A204.1 (cell line): ENCODE measurements at regions not wholly inside any gene's neighbourhood (a gene's known extent, or its start where the extent isn't known, plus 50 kb on each side); places are given as distances from the start of the nearest gene placed in this dataset.
"Not testable (repeated sequence)": the region's sequence is repeated elsewhere in the genome, so short reads cannot be mapped to it uniquely, and the experiment has no call there.

Source experiments
- FAIRE-seq: peaks from 2 replicates; lab custom pipeline; 2012; peaks lifted over from hg19 to GRCh38; lab: Jason Lieb, UNC

GRCh38 chrX:114272096-114272686 lies 311.7 kb upstream of the HTR2C start:
- no peak for FAIRE-seq

DNA sequence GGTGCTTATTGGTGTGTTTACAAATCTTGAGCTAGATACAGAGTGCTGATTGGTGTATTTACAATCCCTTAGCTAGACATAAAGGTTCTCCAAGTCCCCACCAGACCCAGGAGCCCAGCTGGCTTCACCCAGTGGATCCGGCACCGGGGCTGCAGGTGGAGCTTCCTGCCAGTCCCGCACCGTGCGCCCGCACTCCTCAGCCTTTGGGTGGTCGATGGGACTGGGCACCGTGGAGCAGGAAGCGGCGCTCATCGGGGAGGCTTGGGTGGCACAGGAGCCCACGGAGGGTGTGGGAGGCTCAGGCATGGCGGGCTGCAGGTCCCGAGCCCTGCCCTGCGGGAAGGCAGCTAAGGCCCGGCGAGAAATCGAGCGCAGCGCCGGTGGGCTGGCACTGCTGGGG lies 313.5 kb upstream of the HTR2C start:
- FAIRE-seq = not testable (repeated sequence)

DNA sequence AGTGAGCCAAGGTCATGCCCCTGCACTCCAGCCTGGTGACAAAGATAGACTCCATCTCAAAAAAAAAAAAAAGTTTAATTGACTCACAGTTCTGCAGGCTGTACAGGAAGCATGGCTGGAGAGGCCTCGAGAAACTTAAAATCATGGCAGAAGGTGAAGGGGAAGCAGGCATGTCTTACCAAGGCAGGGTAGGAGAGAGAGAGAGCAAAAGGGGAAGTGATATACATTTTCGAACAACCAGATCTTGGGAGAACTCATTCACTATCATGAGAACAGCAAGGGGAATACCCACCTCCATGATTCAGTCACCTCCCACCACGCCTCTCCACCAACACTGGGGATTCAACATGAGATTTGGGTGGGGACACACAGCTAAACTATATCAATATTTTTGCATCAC lies 315.2 kb upstream of the HTR2C start:
- no peak for FAIRE-seq

DNA sequence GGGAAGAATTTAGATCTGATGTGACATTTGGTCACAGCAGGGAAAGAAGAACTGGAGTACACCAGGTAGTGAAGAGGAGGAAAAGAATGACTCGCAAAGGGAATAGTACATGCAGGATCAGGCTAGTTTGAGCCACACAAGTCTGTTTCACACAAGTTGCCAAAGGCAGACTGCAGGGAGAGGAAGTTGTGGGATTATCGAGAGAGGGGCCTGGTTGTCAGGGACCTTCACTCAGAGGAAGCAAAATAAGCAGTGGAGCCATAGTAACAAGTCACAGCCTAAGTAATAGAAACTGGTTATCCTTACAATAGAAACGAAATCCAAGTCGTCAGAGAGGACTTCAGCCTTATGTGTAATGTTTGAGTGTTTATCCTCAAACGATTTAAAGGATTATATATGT lies 316.7 kb upstream of the HTR2C start:
- no peak for FAIRE-seq

DNA sequence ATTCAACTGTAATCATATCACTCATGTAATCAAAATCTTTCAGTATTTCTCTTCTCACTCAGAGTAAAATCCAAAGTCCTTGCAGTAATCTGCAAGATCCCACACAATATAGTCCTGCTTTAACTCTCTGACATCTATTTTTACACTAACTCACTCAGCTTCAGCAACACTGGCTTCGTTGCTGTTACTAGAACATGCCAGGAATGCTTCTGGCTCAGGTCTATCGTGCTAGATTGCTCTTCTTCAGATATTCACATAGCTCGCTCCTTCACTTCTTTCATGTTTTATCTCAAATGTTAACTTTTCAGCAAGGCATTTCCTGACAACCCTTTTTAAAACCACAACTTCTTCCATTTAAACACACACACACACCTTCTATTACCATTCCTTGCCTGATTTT lies 331.7 kb upstream of the HTR2C start:
- no peak for FAIRE-seq

GRCh38 chrX:114251575-114251974 lies 332.3 kb upstream of the HTR2C start:
- no peak for FAIRE-seq

DNA sequence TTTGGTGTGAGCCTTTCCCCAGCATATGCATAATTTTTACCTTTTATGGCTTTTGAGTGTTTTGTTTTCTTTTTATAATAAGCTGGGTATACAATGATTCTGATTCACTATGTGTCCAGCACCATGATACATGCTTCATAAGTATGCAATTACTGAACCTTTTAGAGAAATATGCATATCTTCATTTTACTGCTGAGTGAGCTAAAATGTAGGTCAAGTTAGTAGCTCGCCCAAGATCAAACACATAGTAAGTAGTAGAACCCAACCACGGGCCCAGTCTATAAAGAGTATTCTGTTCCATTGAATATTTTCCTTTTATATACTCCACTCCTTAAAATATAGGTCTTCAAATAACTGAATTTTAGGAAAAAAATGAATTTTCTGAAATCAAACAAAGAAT lies 362.4 kb upstream of the HTR2C start:
- FAIRE-seq = no peak

DNA sequence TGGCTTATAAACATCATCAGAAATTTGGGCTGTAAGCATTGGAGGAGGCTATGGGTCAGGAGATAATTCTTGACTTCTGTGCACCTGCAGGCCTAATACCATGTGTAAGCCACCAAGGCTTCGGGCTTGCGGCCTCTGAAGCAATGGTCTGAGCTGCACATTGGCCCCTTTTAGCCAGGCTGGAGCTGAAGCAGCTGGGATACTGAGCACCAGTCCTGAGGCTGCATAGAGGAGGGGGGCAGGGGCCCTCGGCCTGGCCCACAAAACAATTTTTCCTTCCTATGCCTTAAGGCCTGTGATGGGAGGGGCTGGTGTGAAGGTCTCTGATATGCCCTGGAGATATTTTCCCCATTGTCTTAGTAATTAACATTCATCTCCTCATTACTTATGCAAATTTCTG lies 373.0 kb upstream of the HTR2C start:
- FAIRE-seq = no peak

- FAIRE-seq = no peak
These were observed 382.3 kb upstream of the HTR2C start for GRCh38 chrX:114201622-114202021.

DNA sequence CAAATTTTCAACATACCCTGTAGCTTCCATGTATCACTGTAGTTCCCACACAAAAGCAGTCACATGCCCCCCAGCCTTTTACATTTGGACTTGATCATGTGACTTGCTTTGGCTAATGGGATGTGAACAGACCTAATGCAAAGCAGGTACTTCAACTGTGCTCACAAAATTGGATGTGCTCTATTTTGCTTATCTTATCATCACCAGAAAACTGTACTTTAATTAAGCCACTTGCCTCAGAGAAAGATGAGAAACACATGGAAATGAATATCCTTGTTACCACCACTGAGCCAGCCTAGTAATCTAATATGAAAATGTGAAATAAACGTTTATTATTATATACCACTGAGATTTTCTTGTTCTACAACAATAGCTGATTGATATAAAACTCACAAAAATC lies 402.7 kb upstream of the HTR2C start:
- no peak for FAIRE-seq

DNA sequence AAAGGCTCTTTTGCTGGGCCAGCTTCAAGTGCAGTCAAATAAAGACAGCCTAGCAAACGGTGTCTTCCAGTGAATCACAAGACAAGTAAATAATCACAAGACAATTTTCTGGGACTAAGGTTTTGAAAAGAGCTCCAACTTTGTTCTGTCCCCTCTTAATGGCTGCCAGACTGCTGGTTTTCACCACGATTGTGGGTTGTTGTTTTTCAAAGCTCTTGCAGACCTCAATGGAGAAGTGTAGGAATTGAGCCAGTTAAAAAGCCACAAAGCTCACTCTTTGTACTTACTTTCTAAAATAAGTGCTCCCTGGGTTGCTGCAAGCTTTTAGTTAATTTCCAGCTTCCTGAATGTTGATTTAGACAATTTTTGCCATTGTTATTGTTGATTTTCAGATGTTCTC lies 405.8 kb upstream of the HTR2C start:
- no peak for FAIRE-seq

- FAIRE-seq = not testable (repeated sequence)
These were observed 416.6 kb upstream of the HTR2C start for GRCh38 chrX:114167276-114167675.

GRCh38 chrX:114166601-114167000 lies 417.3 kb upstream of the HTR2C start:
- FAIRE-seq = no peak

DNA sequence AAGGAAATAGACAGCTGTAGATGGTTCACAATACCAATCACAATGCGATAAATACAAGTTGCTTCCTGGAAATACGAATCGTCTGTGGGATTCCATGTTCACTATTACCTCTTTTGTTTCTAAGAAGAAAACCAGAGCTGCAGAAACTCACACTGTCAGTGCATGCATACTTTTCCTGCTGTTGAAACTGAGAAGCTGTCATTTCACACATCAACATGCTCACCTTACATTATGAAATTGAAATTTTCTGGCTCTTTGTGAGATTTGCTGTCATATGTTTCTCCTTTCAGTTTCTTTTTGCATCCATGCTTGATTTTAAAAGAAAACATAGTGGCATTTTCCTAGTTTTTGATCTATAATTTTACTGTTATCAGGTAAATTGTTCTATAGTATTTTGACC lies 418.3 kb upstream of the HTR2C start:
- FAIRE-seq = no peak

DNA sequence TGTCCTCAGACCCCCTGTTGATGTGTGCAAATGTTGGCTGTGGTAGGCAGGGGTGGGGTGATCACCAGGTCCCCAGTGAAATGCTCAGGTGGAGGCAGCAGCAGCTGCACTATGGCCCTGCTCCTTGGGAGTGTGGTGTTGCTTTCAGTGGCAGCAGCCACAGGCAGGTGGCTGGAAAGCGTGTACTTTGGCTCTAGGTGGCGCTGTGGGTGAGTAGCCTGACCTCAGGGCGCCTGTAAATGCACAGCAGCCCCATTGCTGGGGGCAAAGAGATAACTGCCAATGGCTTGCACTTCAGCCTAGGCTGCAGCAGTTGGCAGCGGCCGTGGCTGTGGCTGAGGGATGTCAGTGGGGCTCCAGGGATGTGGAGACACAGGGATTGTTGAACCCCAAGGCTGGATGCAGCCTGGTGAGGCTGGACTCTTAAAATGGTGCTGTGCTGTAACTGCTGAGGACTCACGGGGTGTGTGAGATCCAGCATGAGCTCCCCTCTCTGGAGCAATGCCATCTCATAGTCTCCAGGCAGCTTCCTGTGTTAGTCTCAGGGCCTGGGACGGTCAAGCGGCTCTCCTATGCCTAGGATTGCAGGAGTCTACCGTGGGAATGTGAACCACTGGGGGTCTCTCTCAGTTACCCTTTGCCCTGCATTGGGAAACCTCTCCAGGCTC lies 421.7 kb upstream of the HTR2C start:
- FAIRE-seq = no peak

GRCh38 chrX:114152801-114153200 lies 431.1 kb upstream of the HTR2C start:
- FAIRE-seq = no peak

DNA sequence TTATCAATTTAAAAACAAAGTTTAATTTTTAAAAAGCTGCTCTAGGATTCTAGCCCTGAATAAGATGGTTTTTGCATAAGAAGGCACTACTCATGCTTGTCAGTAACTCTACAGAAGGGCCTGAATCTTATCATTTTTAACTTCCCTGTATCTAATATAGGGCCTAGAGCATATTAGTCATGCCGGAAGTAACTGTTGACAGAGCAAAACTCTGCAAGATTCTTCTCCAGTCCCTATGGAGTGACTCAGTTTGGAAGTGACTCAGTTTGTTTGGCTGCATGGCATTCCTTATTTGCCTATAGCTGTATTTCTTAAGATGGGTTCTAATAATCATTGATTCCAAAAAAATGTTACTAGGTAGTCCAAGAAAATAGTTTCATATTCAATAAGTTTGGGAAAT lies 431.8 kb upstream of the HTR2C start:
- no peak for FAIRE-seq

DNA sequence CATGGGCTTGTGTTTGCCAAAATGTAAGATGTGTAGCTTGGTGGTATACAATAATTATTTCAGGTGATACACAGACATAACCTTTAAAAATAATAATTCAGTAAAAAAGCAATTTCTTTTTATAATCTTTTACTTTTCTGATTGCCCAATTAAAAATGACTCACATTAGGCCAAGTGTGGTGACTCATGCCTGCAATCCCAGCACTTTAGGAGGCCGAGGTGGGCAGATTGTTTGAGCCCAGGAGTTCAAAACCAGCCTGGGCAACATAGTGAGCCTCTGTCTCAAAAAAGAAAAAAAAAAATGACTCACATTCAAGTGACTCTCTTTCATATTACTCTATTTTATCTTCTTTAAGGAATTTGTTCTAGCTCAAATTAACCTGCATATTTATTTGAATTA lies 449.4 kb upstream of the HTR2C start:
- FAIRE-seq = no peak

GRCh38 chrX:114127411-114128025 lies 456.4 kb upstream of the HTR2C start:
- FAIRE-seq = no peak

GRCh38 chrX:114127005-114127404 lies 456.9 kb upstream of the HTR2C start:
- no peak for FAIRE-seq

- no peak for FAIRE-seq
These were observed 482.8 kb upstream of the HTR2C start for GRCh38 chrX:114101081-114101480.

- no peak for FAIRE-seq
These were observed 486.0 kb upstream of the HTR2C start for GRCh38 chrX:114097866-114098265.

GRCh38 chrX:114097427-114097826 lies 486.5 kb upstream of the HTR2C start:
- FAIRE-seq = no peak

DNA sequence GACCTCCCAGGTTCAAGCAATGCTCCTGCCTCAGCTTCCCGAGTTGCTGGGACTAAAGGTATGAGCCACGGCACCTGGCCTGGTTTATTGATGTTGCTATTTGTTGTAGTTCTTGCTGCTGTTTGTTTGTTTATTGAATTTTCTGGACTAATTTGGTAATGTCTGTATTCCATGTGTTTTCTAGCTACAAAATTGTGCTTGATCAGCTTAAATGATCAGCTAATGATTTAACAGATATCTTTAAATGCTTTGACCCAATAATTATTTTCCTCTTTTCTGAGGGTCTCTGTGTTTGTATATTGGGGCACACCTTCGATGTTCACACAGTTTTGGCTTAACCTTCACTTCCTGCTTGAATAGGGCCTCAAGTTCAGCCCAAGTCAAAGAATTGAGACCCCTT lies 488.1 kb upstream of the HTR2C start:
- FAIRE-seq = no peak
